Endodermal cell (in vitro differentiated cells): ENCODE measurements at regions not wholly inside any gene's neighbourhood (a gene's known extent, or its start where the extent isn't known, plus 50 kb on each side); places are given as distances from the start of the nearest gene placed in this dataset.

Experiments used
- DNase-seq: peaks from one replicate; pipeline ENCODE4 v3.0.0-alpha.2; 2017
- H3K27ac ChIP-seq: 2 replicates; pipeline ENCODE4 v1.5.1; 2013; ENCODE audit warnings: mild to moderate bottlenecking, low read depth, low read length, moderate library complexity
- H3K27me3 ChIP-seq: 2 replicates; pipeline ENCODE4 v1.6.1; 2013; ENCODE audit warnings: mild to moderate bottlenecking, low read length, moderate library complexity; ENCODE audit not compliant: insufficient read depth, control insufficient read depth, poor library complexity, severe bottlenecking
- H3K36me3 ChIP-seq: 2 replicates; pipeline ENCODE4 v1.7.0; 2013; ENCODE audit warnings: mild to moderate bottlenecking, low read length, moderate library complexity; ENCODE audit not compliant: control insufficient read depth, insufficient read depth
- H3K4me1 ChIP-seq: one replicate; pipeline ENCODE4 v1.7.0; 2013; ENCODE audit warnings: low read length; ENCODE audit not compliant: control insufficient read depth, insufficient read depth
- H3K4me3 ChIP-seq: 2 replicates; pipeline ENCODE4 v1.5.1; 2013; ENCODE audit warnings: mild to moderate bottlenecking, low read length, moderate library complexity
- H3K9ac ChIP-seq: 2 replicates; pipeline ENCODE4 v1.6.1; 2013; ENCODE audit warnings: mild to moderate bottlenecking, low read length, moderate library complexity; ENCODE audit not compliant: poor library complexity, severe bottlenecking; ENCODE audit errors: extremely low read depth
- H3K9me3 ChIP-seq: 2 replicates; pipeline ENCODE4 v1.6.1; 2013; ENCODE audit warnings: mild to moderate bottlenecking, low read length, moderate library complexity; ENCODE audit not compliant: control insufficient read depth
- H3K27ac Mint-ChIP-seq: 2 replicates; pipeline ENCODE4 v1.8.0; 2020; ENCODE audit warnings: mixed read lengths
- H3K27me3 Mint-ChIP-seq: 2 replicates; pipeline ENCODE4 v1.8.0; 2021; ENCODE audit warnings: mild to moderate bottlenecking, mixed read lengths; ENCODE audit not compliant: insufficient read depth
- H3K36me3 Mint-ChIP-seq: 2 replicates; pipeline ENCODE4 v1.8.0; 2020; ENCODE audit warnings: low read depth, mixed read lengths
- H3K4me1 Mint-ChIP-seq: 2 replicates; pipeline ENCODE4 v1.8.0; 2020; ENCODE audit warnings: mixed read lengths
- H3K4me3 Mint-ChIP-seq: 2 replicates; pipeline ENCODE4 v1.8.0; 2020; ENCODE audit warnings: mild to moderate bottlenecking, moderate library complexity, mixed read lengths
- H3K9me3 Mint-ChIP-seq: 2 replicates; pipeline ENCODE4 v1.8.0; 2020; ENCODE audit warnings: mild to moderate bottlenecking, mixed read lengths
- CTCF ChIP-seq: fragments of 200-600 bp; sonication (generic); conservative IDR thresholded peaks from 2 replicates; pipeline ENCODE4 v1.5.0; 2021; ENCODE audit warnings: antibody characterized with exemption, mild to moderate bottlenecking
- WGBS, 2 experiments: methylation state at CpG; one replicate each; pipeline versions ENCODE4 v1.1.5 to v1.1.7; 2013; ENCODE audit warnings: missing lambda C conversion rate in 2 of 2, mixed read lengths in 1 of 2; ENCODE audit not compliant: insufficient coverage in 1 of 2, insufficient read length in 1 of 2; 5-methylcytosine and 5-hydroxymethylcytosine counted together

DNA sequence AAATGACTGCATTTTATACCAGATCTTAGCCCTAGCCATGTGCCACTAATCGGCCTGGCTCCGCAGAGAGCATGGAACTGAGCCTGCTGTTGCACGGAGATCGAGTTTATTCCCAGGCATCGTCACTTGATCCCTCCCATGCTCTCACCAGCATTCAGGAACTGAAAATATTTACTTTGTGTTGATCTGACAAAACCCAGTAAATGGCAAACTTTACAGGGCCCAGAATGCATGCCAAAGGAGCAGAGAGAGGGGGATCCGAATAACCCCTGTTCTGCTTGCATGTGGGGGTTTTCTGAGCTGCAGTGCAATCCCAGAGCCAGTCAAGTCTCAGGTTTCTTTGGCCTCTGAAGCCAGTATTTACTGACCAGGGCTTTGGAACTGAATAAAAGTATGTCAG, 87.3 kb downstream of the GAS1 start:
- peaks cover 28% of the 10 kb centered on the region for H3K4me1 Mint-ChIP-seq
- no peaks in the 10 kb centered on the region for H3K36me3 Mint-ChIP-seq
- H3K9me3 ChIP-seq = no peaks in the 10 kb centered on the region
- H3K27ac ChIP-seq = no peak overlapping the region
- H3K27ac Mint-ChIP-seq = no peak overlapping the region
- peaks cover 16% of the 10 kb centered on the region for H3K4me1 ChIP-seq
- peaks cover 9% of the 10 kb centered on the region for H3K27me3 Mint-ChIP-seq
- WGBS, 2 experiments = 90 to 97% methylated on average over 6 of the region's 6 CpGs
- no peak overlapping the region for H3K9ac ChIP-seq
- no peaks in the 10 kb centered on the region for H3K9me3 Mint-ChIP-seq
- DNase-seq = no peak
- no peak overlapping the region for H3K4me3 ChIP-seq
- no peak overlapping the region for H3K4me3 Mint-ChIP-seq
- no peaks in the 10 kb centered on the region for H3K36me3 ChIP-seq
- no peaks in the 10 kb centered on the region for H3K27me3 ChIP-seq
- no peak for TF ChIP-seq CTCF

DNA sequence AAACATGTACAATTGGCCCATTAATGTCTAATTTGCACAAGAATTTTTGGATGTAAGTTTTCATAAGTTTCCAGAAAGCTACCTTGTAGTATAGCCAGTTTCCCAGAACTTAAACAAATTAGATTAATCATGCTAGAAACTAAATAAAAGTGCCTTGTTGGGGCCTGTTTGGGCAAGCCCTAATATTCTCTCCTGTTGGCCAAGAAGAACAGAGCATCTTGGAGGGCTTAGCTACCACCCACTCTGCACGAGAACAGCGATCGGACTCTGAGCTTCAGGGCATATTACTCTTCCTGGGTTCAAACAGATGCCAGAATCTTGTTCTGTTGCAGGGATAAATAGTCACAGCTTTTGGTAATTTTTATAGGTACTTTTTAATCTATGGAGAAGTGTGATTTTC, 88.2 kb downstream of the GAS1 start:
- H3K4me1 Mint-ChIP-seq = peaks cover 28% of the 10 kb centered on the region
- H3K27me3 Mint-ChIP-seq = peaks cover 9% of the 10 kb centered on the region
- H3K9me3 Mint-ChIP-seq = no peaks in the 10 kb centered on the region
- H3K36me3 Mint-ChIP-seq = no peaks in the 10 kb centered on the region
- peaks cover 16% of the 10 kb centered on the region for H3K4me1 ChIP-seq
- H3K27ac ChIP-seq = no peak overlapping the region
- no peak for DNase-seq
- H3K9ac ChIP-seq = no peak overlapping the region
- no peaks in the 10 kb centered on the region for H3K27me3 ChIP-seq
- H3K36me3 ChIP-seq = no peaks in the 10 kb centered on the region
- 86 to 98% methylated on average over 3 of the region's 3 CpGs for WGBS, 2 experiments
- H3K27ac Mint-ChIP-seq = no peak overlapping the region
- no peak overlapping the region for H3K4me3 ChIP-seq
- no peak for TF ChIP-seq CTCF
- no peaks in the 10 kb centered on the region for H3K9me3 ChIP-seq
- H3K4me3 Mint-ChIP-seq = no peak overlapping the region

DNA sequence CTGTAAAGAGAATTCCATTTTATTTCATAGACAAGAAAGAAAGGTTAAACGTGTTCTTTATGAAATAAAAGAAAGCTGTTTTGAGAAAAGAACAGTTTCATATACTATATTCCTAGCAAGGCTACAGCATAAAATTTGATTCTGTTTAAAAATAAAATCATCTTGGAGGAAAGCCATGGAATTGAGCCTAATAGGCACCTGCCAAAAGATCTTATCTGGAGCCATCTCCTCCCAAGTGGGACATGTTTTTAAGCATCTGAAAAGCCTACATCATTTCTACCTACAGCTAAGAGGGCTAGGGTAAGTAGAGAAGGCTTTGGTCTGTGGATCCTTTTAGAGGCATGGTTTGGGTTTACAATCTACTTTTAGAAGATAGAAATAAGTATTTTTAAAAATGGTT, 89.3 kb downstream of the GAS1 start:
- Histone ChIP-seq H3K4me3 (no peak overlapping the region), H3K27me3 (no peaks in the 10 kb centered on the region), H3K36me3 (no peaks in the 10 kb centered on the region), H3K9ac (no peak overlapping the region), H3K9me3 (no peaks in the 10 kb centered on the region), H3K27ac (no peak overlapping the region), H3K4me1 (peaks cover 16% of the 10 kb centered on the region)
- H3K9me3 Mint-ChIP-seq = no peaks in the 10 kb centered on the region
- TF ChIP-seq CTCF = no peak
- H3K4me1 Mint-ChIP-seq = peaks cover 28% of the 10 kb centered on the region
- no peaks in the 10 kb centered on the region for H3K36me3 Mint-ChIP-seq
- WGBS, 2 experiments = no CpG with 5 or more reads among the region's 1 CpG
- peaks cover 9% of the 10 kb centered on the region for H3K27me3 Mint-ChIP-seq
- no peak overlapping the region for H3K27ac Mint-ChIP-seq
- H3K4me3 Mint-ChIP-seq = no peak overlapping the region
- DNase-seq = no peak
